HEK293T (cell line): ENCODE measurements at regions not wholly inside any gene's neighbourhood (a gene's known extent, or its start where the extent isn't known, plus 50 kb on each side); places are given as distances from the start of the nearest gene placed in this dataset.

ENCODE experiments used
- ARNT ChIP-seq: fragments of 450-650 bp; IDR thresholded peaks from 2 replicates; pipeline ENCODE4 v1.6.1; 2017; ENCODE audit warnings: mild to moderate bottlenecking
- BHLHE40 ChIP-seq: fragments of 450-650 bp; IDR thresholded peaks from 2 replicates; pipeline ENCODE4 v1.6.1; 2016; ENCODE audit warnings: mild to moderate bottlenecking, moderate library complexity, borderline replicate concordance
- ELF4 ChIP-seq: fragments of 450-650 bp; IDR thresholded peaks from 2 replicates; pipeline ENCODE4 v1.6.1; 2017; ENCODE audit warnings: antibody characterized with exemption
- FOXK2 ChIP-seq: fragments of 450-650 bp; IDR thresholded peaks from 2 replicates; pipeline ENCODE4 v1.6.1; 2016; ENCODE audit warnings: mild to moderate bottlenecking
- FOXM1 ChIP-seq: fragments of 450-650 bp; IDR thresholded peaks from 2 replicates; pipeline ENCODE4 v1.6.1; 2017; ENCODE audit warnings: mild to moderate bottlenecking, borderline replicate concordance
- HDGF ChIP-seq: fragments of 450-650 bp; IDR thresholded peaks from 2 replicates; pipeline ENCODE4 v1.6.1; 2017; ENCODE audit warnings: antibody characterized with exemption, borderline replicate concordance
- LEF1 ChIP-seq: fragments of 450-650 bp; IDR thresholded peaks from 2 replicates; pipeline ENCODE4 v1.6.1; 2017; ENCODE audit warnings: mild to moderate bottlenecking, borderline replicate concordance
- NFRKB ChIP-seq: fragments of 450-650 bp; IDR thresholded peaks from 2 replicates; pipeline ENCODE4 v1.6.1; 2016; ENCODE audit warnings: mild to moderate bottlenecking, moderate library complexity
- PKNOX1 ChIP-seq: fragments of 450-650 bp; IDR thresholded peaks from 2 replicates; pipeline ENCODE4 v1.6.1; 2016
- SP1 ChIP-seq: fragments of 450-650 bp; IDR thresholded peaks from 2 replicates; pipeline ENCODE4 v1.6.1; 2017

- TF ChIP-seq HDGF (no peak), SP1 (no peak), NFRKB (no peak), LEF1 (no peak), ARNT (no peak), BHLHE40 (no peak), PKNOX1 (no peak), FOXK2 (no peak), FOXM1 (no peak), ELF4 (no peak)
Measured at GRCh38 chr4:63020661-63021060, 1388.6 kb downstream of the TECRL start.
